GM12874 (cell line): ENCODE measurements at regions not wholly inside any gene's neighbourhood (a gene's known extent, or its start where the extent isn't known, plus 50 kb on each side); places are given as distances from the start of the nearest gene placed in this dataset.

Experiments
- CTCF ChIP-seq: IDR thresholded peaks from 2 replicates; pipeline ENCODE4 v1.5.1; 2011; ENCODE audit warnings: low read depth, mild to moderate bottlenecking, control low read depth, low read length, moderate library complexity; ENCODE audit not compliant: insufficient read depth

- no peak for TF ChIP-seq CTCF
Measured at GRCh38 chr10:78222096-78222790, 188.6 kb downstream of the RPS24 start.

DNA sequence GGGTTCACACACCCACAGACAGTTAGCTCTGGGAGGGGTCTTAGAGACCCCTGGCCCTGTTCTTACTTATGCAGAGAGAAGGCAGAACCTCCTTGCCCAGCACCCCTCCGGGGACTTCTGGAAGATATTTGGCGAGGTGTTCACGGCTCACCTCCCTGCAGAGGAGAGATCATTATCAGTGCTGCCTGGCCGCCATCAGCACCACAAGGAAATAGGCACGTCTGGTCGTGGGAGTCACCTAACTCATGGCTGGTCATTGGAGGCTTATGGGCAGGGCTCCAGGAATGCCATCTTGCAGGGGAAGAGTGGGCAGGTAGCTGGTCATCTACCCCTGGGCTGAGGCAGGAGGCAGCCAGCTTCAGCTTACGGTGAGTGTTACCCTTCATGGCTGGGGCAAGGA is 189.4 kb downstream of the RPS24 start:
- TF ChIP-seq CTCF: no peak

GRCh38 chr10:78224602-78225001 is 190.9 kb downstream of the RPS24 start:
- no peak for TF ChIP-seq CTCF

GRCh38 chr10:78225594-78225993 is 191.9 kb downstream of the RPS24 start:
- TF ChIP-seq CTCF: no peak

DNA sequence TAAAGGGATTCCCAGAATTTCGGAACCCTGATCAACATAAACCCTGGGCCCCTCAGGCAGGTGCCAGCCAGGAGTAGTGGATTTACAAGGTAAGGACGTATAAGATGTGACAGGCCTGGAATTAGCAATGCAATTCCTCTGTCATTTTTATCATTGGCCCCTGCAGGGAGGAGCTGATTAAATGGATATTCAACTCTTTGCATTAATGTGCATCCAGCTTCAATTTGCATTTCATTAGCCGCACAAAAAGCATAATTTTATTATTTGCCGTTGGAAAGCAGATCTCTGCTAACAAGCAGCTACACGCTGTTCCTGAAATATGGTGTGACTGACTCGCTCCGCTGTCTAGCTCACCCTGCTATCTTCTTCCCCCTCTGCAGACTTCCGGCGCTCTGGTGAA is 195.8 kb downstream of the RPS24 start:
- TF ChIP-seq CTCF: no peak

- TF ChIP-seq CTCF: no peak
Measured at GRCh38 chr10:78229950-78230675, 196.4 kb downstream of the RPS24 start.

DNA sequence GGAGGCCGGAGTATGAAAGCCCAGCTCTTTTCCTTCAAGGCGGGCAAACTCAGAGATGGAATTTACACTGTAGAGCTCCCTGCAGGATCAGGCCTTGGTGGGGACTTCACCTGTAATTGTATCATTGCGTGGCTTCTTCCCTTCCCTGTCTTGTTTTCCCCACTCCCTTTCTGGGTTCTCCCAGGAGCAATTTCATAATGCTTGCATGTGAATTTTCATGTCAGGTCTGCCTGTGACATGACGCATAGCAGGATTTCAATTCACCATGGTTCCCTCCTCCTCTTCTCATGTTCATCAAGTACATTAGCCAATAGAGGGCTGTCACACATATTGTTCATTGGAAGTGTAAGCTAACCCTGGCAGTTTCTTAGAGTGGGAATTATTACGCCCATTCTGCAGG is 197.7 kb downstream of the RPS24 start:
- TF ChIP-seq CTCF: no peak
